ENCODE measurements at regions not wholly inside any gene's neighbourhood (a gene's known extent, or its start where the extent isn't known, plus 50 kb on each side); places are given as distances from the start of the nearest gene placed in this dataset.

DNA sequence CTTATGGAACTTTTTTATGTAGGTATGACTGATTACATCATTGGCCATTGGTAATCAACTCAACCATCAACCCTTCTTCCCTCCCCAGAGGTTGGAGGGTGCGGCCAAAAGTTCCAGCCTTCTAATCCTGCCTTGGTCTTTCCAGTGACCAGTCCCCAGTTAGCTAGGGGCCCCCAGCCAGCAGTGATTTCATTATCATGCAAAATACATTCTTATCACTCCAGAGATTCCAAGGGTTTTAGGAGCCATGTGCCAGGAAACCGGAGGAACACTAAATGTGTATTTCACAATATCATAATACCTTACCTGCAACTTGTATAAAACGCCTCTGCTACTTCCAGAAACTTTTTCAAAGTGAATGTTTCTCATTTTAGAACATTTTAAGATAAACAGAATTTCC is 181.5 kb upstream of the PELI2 start:
- POLR2A ChIA-PET: interaction anchor here (0.6 kb wide), 1 partner anchor 184 kb away, joined by 3 read pairs; no protein-coding TSS in a partner anchor
- no peak overlapping the region for H3K4me3 ChIP-seq (ENCODE audit: low read depth, low read length)
- H3K27ac ChIP-seq (ENCODE audit: low read depth, low read length): no peak overlapping the region
- H3K9me3 ChIP-seq (ENCODE audit: control insufficient read depth, insufficient read depth, low read length): peaks cover 5% of the 10 kb centered on the region; the same call in 1 of the 2 replicates
- DNase-seq (ENCODE audit: low read depth, low spot score): no peak
- CTCF ChIA-PET: interaction anchor here (0.7 kb wide), 1 partner anchor 355 kb away, joined by 4 read pairs; no protein-coding TSS in a partner anchor
- TF ChIP-seq, protein P1, sequence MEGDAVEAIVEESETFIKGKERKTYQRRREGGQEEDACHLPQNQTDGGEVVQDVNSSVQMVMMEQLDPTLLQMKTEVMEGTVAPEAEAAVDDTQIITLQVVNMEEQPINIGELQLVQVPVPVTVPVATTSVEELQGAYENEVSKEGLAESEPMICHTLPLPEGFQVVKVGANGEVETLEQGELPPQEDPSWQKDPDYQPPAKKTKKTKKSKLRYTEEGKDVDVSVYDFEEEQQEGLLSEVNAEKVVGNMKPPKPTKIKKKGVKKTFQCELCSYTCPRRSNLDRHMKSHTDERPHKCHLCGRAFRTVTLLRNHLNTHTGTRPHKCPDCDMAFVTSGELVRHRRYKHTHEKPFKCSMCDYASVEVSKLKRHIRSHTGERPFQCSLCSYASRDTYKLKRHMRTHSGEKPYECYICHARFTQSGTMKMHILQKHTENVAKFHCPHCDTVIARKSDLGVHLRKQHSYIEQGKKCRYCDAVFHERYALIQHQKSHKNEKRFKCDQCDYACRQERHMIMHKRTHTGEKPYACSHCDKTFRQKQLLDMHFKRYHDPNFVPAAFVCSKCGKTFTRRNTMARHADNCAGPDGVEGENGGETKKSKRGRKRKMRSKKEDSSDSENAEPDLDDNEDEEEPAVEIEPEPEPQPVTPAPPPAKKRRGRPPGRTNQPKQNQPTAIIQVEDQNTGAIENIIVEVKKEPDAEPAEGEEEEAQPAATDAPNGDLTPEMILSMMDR (IDR thresholded peaks at IDR 0.05; ENCODE audit: low read depth, low read length): no peak
- no peaks in the 10 kb centered on the region for H3K27me3 ChIP-seq (ENCODE audit: control insufficient read depth, insufficient read depth, low read length)

DNA sequence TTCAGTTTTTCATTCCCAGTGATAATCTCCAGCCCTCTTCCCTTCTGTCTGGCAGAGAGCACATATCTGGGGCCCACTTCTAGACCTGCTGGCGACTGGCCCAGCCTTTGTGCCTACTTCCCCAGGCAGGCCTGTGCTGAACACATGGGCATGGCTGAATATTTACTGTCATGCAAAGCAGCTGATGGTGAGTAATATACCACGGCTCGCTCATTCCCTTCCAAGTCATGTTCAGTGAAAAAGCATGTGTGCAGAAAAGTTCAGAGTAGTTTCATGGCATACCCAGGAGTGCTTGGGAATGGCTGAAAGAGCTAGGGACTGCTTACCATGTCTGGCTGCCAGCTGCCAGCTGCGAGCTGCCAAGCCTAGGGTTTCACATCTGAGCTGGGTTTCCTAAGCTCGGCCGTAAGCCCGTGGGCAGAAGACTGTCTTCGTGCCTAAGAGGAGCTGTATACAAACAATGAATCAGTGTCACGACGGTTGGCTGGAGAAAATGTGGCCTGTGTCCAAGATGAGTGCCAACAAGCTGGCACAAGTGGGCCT is 179.9 kb upstream of the PELI2 start:
- H3K27me3 ChIP-seq (ENCODE audit: control insufficient read depth, insufficient read depth, low read length): peaks cover 2% of the 10 kb centered on the region
- no peak overlapping the region for H3K4me3 ChIP-seq (ENCODE audit: low read depth, low read length)
- TF ChIP-seq, protein P1 (IDR thresholded peaks at IDR 0.05; ENCODE audit: low read depth, low read length): no peak
- H3K9me3 ChIP-seq (ENCODE audit: control insufficient read depth, insufficient read depth, low read length): peaks cover 5% of the 10 kb centered on the region; the same call in 1 of the 2 replicates
- ChIA-PET CTCF (no interaction called here), POLR2A (no interaction called here)
- peak; percentile 2 for DNase-seq (ENCODE audit: low read depth, low spot score)
- H3K27ac ChIP-seq (ENCODE audit: low read depth, low read length): no peak overlapping the region

DNA sequence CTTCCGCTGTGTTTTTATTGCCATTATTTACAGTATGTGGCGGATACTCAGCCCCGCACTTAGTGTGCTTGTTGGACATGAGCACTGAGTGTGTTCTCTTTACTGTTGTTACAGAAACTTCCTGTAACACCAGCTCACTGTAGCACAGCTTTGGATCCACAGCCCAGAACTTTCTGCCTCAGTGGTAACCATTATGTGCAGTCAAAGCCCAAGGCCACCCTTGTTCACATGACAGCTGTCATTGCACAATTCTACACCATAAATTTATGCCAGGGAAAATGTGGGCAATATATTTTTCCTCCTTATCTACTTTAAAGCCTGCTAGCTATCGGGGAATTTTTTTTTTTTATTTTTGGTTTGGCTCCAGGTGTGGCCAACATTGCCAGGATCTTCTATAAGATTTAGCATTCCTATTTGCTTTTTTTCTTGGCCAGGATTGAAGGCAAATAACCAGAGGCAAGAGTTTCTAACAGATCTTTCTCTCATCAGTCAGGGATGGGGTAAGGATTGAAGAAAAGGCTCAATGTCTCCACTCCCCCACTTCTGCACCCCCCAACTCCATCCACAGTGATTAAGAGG is 176.0 kb upstream of the PELI2 start:
- ChIA-PET POLR2A (no interaction called here), CTCF (no interaction called here)
- TF ChIP-seq, protein P1 (IDR thresholded peaks at IDR 0.05; ENCODE audit: low read depth, low read length): no peak
- H3K27ac ChIP-seq (ENCODE audit: low read depth, low read length): no peak overlapping the region
- no peaks in the 10 kb centered on the region for H3K9me3 ChIP-seq (ENCODE audit: control insufficient read depth, insufficient read depth, low read length)
- H3K27me3 ChIP-seq (ENCODE audit: control insufficient read depth, insufficient read depth, low read length): peaks cover 2% of the 10 kb centered on the region
- no peak overlapping the region for H3K4me3 ChIP-seq (ENCODE audit: low read depth, low read length)
- no peak for DNase-seq (ENCODE audit: low read depth, low spot score)

DNA sequence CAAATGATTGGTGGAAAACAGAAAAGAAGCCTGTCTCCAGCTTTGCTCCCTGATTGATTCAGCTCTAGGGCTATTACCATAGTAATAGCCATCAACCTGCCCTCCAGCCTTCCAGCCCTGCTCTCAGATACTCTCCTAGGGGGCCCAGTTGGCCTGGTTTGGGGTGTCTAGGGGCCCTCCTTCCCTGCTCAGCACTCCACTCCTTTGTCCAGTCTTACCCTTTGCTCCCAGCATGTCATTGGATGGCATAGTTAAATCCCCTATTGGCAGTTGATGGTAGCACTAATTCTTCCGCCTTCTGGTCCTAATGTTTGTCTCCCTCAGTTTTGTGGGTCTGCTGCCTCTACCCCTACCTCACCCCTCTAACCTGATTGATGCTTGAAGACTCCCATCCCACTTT is 175.4 kb upstream of the PELI2 start:
- ChIA-PET POLR2A (no interaction called here), CTCF (no interaction called here)
- Histone ChIP-seq H3K27ac (ENCODE audit: low read depth, low read length) (no peak overlapping the region), H3K9me3 (ENCODE audit: control insufficient read depth, insufficient read depth, low read length) (no peaks in the 10 kb centered on the region), H3K4me3 (ENCODE audit: low read depth, low read length) (no peak overlapping the region), H3K27me3 (ENCODE audit: control insufficient read depth, insufficient read depth, low read length) (peaks cover 2% of the 10 kb centered on the region)
- TF ChIP-seq, protein P1 (IDR thresholded peaks at IDR 0.05; ENCODE audit: low read depth, low read length): no peak
- no peak for DNase-seq (ENCODE audit: low read depth, low spot score)

DNA sequence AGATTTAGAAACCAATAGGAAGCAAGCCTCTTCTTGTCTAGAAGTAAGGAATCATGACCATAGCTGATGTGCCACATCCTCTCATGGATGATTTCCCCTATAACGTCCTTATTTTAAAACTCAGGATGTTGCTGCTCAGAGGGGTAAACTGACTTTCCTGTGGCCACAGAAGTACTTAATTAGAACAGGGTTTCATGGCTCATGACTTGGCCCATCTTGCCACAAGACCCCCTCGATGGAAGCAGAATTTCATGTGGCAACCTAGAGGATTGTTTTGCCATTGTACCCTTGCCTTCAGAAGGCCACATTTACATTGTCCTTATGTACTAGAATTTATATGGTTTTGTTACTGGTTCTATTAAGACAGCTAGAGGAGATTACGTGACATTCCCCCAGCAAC is 173.5 kb upstream of the PELI2 start:
- Histone ChIP-seq H3K4me3 (ENCODE audit: low read depth, low read length) (no peak overlapping the region), H3K27ac (ENCODE audit: low read depth, low read length) (no peak overlapping the region), H3K9me3 (ENCODE audit: control insufficient read depth, insufficient read depth, low read length) (no peaks in the 10 kb centered on the region), H3K27me3 (ENCODE audit: control insufficient read depth, insufficient read depth, low read length) (peaks cover 2% of the 10 kb centered on the region)
- ChIA-PET CTCF (no interaction called here), POLR2A (no interaction called here)
- no peak for DNase-seq (ENCODE audit: low read depth, low spot score)
- TF ChIP-seq, protein P1 (IDR thresholded peaks at IDR 0.05; ENCODE audit: low read depth, low read length): no peak

All from AG04450 (cell line).